Stomach (tissue), 4 donors: ENCODE measurements at regions not wholly inside any gene's neighbourhood (a gene's known extent, or its start where the extent isn't known, plus 50 kb on each side); places are given as distances from the start of the nearest gene placed in this dataset.

Experiments
- EP300 ChIP-seq: sonication (generic); formaldehyde crosslinking; IDR thresholded peaks from one replicate; pipeline ENCODE4 v1.6.1; 2017; ENCODE audit warnings: antibody characterized with exemption
- POLR2A ChIP-seq, 4 donors: fragments of 450-650 bp; IDR thresholded peaks; one replicate each; pipeline ENCODE4 v1.6.1; 2016; ENCODE audit warnings: antibody characterized with exemption in 4 of 4, control low read depth in 2 of 4, mild to moderate bottlenecking in 1 of 4, moderate library complexity in 1 of 4
- POLR2AphosphoS5 ChIP-seq, 3 donors: sonication (generic); formaldehyde crosslinking; IDR thresholded peaks; one replicate each; pipeline ENCODE4 v1.6.1; 2016; ENCODE audit warnings: antibody characterized with exemption in 3 of 3
- TF ChIP-seq, protein P1 (sequence below), 7 experiments: fragments of 450-650 bp in 4 of 7; fragments of 200-600 bp in 3 of 7; sonication (generic) in 3 of 7; IDR thresholded peaks; one replicate each; pipeline ENCODE4 v1.5.1; 2016 to 2019; ENCODE audit warnings: antibody characterized with exemption in 7 of 7, control low read depth in 2 of 7, mild to moderate bottlenecking in 1 of 7

DNA sequence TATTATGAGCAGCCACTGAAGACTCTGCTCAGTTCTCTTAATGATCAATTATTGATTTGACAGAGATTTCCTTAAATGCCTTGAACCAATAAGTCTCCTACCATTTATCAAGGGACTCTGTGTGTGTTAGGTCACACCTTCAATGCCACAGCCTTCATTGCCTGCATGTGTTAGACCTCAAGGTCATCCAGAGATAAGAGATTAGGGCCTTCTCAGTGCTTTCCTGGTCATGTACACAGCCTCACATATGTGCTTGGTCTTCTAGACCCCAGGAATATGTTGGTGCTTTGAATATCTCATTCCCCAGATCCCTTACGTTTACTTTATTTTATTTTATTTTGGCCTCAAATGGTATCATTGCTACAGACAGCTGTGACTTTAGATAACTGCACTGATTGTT is 93.0 kb upstream of the CTAGE1 start:
- TF ChIP-seq, protein P1, sequence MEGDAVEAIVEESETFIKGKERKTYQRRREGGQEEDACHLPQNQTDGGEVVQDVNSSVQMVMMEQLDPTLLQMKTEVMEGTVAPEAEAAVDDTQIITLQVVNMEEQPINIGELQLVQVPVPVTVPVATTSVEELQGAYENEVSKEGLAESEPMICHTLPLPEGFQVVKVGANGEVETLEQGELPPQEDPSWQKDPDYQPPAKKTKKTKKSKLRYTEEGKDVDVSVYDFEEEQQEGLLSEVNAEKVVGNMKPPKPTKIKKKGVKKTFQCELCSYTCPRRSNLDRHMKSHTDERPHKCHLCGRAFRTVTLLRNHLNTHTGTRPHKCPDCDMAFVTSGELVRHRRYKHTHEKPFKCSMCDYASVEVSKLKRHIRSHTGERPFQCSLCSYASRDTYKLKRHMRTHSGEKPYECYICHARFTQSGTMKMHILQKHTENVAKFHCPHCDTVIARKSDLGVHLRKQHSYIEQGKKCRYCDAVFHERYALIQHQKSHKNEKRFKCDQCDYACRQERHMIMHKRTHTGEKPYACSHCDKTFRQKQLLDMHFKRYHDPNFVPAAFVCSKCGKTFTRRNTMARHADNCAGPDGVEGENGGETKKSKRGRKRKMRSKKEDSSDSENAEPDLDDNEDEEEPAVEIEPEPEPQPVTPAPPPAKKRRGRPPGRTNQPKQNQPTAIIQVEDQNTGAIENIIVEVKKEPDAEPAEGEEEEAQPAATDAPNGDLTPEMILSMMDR (IDR thresholded peaks at IDR 0.05), result no peak
- no peak for TF ChIP-seq POLR2A (IDR thresholded peaks at IDR 0.05)
- TF ChIP-seq POLR2AphosphoS5 (IDR thresholded peaks at IDR 0.05), result no peak
- TF ChIP-seq EP300, result no peak
